Sigmoid colon (tissue), 4 donors: ENCODE measurements at regions not wholly inside any gene's neighbourhood (a gene's known extent, or its start where the extent isn't known, plus 50 kb on each side); places are given as distances from the start of the nearest gene placed in this dataset.

Experiments
- EP300 ChIP-seq, 4 donors: sonication (generic); formaldehyde crosslinking; IDR thresholded peaks; one replicate each; pipeline ENCODE4 v1.6.1; 2017; ENCODE audit warnings: antibody characterized with exemption in 4 of 4
- POLR2A ChIP-seq, 2 donors: fragments of 450-650 bp; IDR thresholded peaks; one replicate each; pipeline ENCODE4 v1.6.1; 2016; ENCODE audit warnings: antibody characterized with exemption in 2 of 2, mild to moderate bottlenecking in 2 of 2, moderate library complexity in 2 of 2
- TF ChIP-seq, protein P1 (sequence below), 4 experiments: fragments of 450-650 bp in 3 of 4; fragments of 200-600 bp in 1 of 4; IDR thresholded peaks; one replicate each; pipeline ENCODE4 v1.5.1; 2016 to 2019; ENCODE audit warnings: antibody characterized with exemption in 4 of 4, mild to moderate bottlenecking in 3 of 4, moderate library complexity in 2 of 4

DNA sequence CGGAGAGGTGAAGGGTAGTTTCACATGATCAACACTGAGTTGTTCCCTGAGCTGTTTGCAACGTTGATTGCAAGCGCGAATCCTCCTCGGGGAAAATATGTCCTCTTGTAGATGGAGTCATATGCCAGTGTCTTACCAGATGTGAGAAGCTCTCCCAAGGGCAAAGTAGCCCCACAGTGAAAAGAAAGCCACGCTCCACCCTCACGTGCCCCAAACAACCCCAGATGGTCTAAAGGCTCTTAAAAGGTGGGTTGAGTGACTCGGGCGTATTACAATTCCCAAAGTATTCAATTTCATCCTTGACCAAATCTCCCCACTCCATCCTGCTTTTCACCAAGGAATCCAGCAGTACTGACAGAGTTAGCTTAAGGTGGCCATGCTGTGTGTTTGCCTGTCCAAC lies 332.1 kb upstream of the SOX11 start:
- TF ChIP-seq, protein P1, sequence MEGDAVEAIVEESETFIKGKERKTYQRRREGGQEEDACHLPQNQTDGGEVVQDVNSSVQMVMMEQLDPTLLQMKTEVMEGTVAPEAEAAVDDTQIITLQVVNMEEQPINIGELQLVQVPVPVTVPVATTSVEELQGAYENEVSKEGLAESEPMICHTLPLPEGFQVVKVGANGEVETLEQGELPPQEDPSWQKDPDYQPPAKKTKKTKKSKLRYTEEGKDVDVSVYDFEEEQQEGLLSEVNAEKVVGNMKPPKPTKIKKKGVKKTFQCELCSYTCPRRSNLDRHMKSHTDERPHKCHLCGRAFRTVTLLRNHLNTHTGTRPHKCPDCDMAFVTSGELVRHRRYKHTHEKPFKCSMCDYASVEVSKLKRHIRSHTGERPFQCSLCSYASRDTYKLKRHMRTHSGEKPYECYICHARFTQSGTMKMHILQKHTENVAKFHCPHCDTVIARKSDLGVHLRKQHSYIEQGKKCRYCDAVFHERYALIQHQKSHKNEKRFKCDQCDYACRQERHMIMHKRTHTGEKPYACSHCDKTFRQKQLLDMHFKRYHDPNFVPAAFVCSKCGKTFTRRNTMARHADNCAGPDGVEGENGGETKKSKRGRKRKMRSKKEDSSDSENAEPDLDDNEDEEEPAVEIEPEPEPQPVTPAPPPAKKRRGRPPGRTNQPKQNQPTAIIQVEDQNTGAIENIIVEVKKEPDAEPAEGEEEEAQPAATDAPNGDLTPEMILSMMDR (IDR thresholded peaks at IDR 0.05), result no peak
- no peak for TF ChIP-seq EP300 (IDR thresholded peaks at IDR 0.05)
- no peak for TF ChIP-seq POLR2A (IDR thresholded peaks at IDR 0.05)
